Large intestine (tissue), 3 donors: ENCODE measurements at regions not wholly inside any gene's neighbourhood (a gene's known extent, or its start where the extent isn't known, plus 50 kb on each side); places are given as distances from the start of the nearest gene placed in this dataset.

Experiments
- DNase-seq, 2 donors: peaks; one replicate each; pipeline versions ENCODE4 v3.0.0 to v3.0.0-alpha.2; 2013
- H3K27ac ChIP-seq: one replicate; pipeline ENCODE4 v1.5.1; 2013; ENCODE audit warnings: low read length
- H3K27me3 ChIP-seq: 2 replicates; pipeline ENCODE4 v1.6.1; 2013; ENCODE audit warnings: low read length; ENCODE audit not compliant: control insufficient read depth, insufficient read depth
- H3K36me3 ChIP-seq: 2 replicates; pipeline ENCODE4 v1.6.1; 2013; ENCODE audit warnings: low read length; ENCODE audit not compliant: control insufficient read depth, insufficient read depth
- H3K4me1 ChIP-seq: one replicate; pipeline ENCODE4 v1.6.1; 2013; ENCODE audit warnings: low read length; ENCODE audit not compliant: control insufficient read depth, insufficient read depth
- H3K4me3 ChIP-seq: one replicate; pipeline ENCODE4 v1.5.1; 2013; ENCODE audit warnings: low read length
- H3K9me3 ChIP-seq: one replicate; pipeline ENCODE4 v1.6.1; 2013; ENCODE audit warnings: mild to moderate bottlenecking, low read depth, low read length, moderate library complexity; ENCODE audit not compliant: control insufficient read depth
- WGBS: methylation state at CpG from one replicate; pipeline ENCODE4 v1.1.5; 2013; ENCODE audit warnings: low lambda C conversion rate; ENCODE audit not compliant: insufficient coverage; 5-methylcytosine and 5-hydroxymethylcytosine counted together

GRCh38 chr7:45384499-45384898 is 189.7 kb upstream of the ADCY1 start:
- Histone ChIP-seq H3K4me3 (no peak overlapping the region), H3K9me3 (no peaks in the 10 kb centered on the region), H3K36me3 (no peaks in the 10 kb centered on the region), H3K4me1 (no peaks in the 10 kb centered on the region), H3K27ac (no peak overlapping the region), H3K27me3 (no peaks in the 10 kb centered on the region)
- DNase-seq, result no peak
- WGBS, result 100% methylated on average over 2 of the region's 4 CpGs

GRCh38 chr7:45387837-45388236 is 186.3 kb upstream of the ADCY1 start:
- no CpG with 5 or more reads among the region's 4 CpGs for WGBS

GRCh38 chr7:45389073-45389872 is 184.9 kb upstream of the ADCY1 start:
- no CpG with 5 or more reads among the region's 7 CpGs for WGBS

More at GRCh38 chr7:45387837-45388236, 186.3 kb upstream of the ADCY1 start:
- Histone ChIP-seq H3K9me3 (peaks cover 9% of the 10 kb centered on the region), H3K27ac (no peak overlapping the region), H3K36me3 (no peaks in the 10 kb centered on the region), H3K4me1 (no peaks in the 10 kb centered on the region), H3K27me3 (no peaks in the 10 kb centered on the region), H3K4me3 (no peak overlapping the region)
- no peak for DNase-seq

GRCh38 chr7:45390180-45390579 is 184.0 kb upstream of the ADCY1 start:
- H3K27ac ChIP-seq, result no peak overlapping the region
- H3K4me1 ChIP-seq, result no peaks in the 10 kb centered on the region
- no peaks in the 10 kb centered on the region for H3K36me3 ChIP-seq
- WGBS, result no CpG with 5 or more reads among the region's 4 CpGs
- no peaks in the 10 kb centered on the region for H3K27me3 ChIP-seq
- H3K9me3 ChIP-seq, result peaks cover 9% of the 10 kb centered on the region
- DNase-seq, result no peak
- no peak overlapping the region for H3K4me3 ChIP-seq

More at GRCh38 chr7:45389073-45389872, 184.9 kb upstream of the ADCY1 start:
- Histone ChIP-seq H3K27ac (no peak overlapping the region), H3K27me3 (no peaks in the 10 kb centered on the region), H3K36me3 (no peaks in the 10 kb centered on the region), H3K9me3 (peaks cover 9% of the 10 kb centered on the region), H3K4me3 (no peak overlapping the region), H3K4me1 (no peaks in the 10 kb centered on the region)
- DNase-seq, result no peak

- no peak overlapping the region for H3K27ac ChIP-seq
- WGBS, result 85% methylated on average over 4 of the region's 5 CpGs
- no peaks in the 10 kb centered on the region for H3K4me1 ChIP-seq
- no peak for DNase-seq
- no peaks in the 10 kb centered on the region for H3K36me3 ChIP-seq
- no peaks in the 10 kb centered on the region for H3K27me3 ChIP-seq
- H3K4me3 ChIP-seq, result no peak overlapping the region
- H3K9me3 ChIP-seq, result peaks cover 9% of the 10 kb centered on the region
Observed at GRCh38 chr7:45390731-45391130, 183.4 kb upstream of the ADCY1 start.

- H3K36me3 ChIP-seq, result no peaks in the 10 kb centered on the region
- DNase-seq, result no peak
- no peaks in the 10 kb centered on the region for H3K27me3 ChIP-seq
- peaks cover 9% of the 10 kb centered on the region for H3K9me3 ChIP-seq
- no peak overlapping the region for H3K27ac ChIP-seq
- H3K4me3 ChIP-seq, result no peak overlapping the region
- 67% methylated on average over 3 of the region's 38 CpGs for WGBS
- H3K4me1 ChIP-seq, result no peaks in the 10 kb centered on the region
Observed at GRCh38 chr7:45391618-45392451, 182.3 kb upstream of the ADCY1 start.

- Histone ChIP-seq H3K4me3 (no peak overlapping the region), H3K27me3 (no peaks in the 10 kb centered on the region), H3K4me1 (no peaks in the 10 kb centered on the region), H3K9me3 (peaks cover 12% of the 10 kb centered on the region), H3K36me3 (no peaks in the 10 kb centered on the region), H3K27ac (no peak overlapping the region)
- no CpG with 5 or more reads among the region's 4 CpGs for WGBS
- no peak for DNase-seq
Observed at GRCh38 chr7:45394117-45394708, 180.0 kb upstream of the ADCY1 start.

- H3K4me3 ChIP-seq, result no peak overlapping the region
- no peak for DNase-seq
- peaks cover 7% of the 10 kb centered on the region for H3K9me3 ChIP-seq
Observed at GRCh38 chr7:45399069-45399468, 175.1 kb upstream of the ADCY1 start.

GRCh38 chr7:45400680-45401079 is 173.5 kb upstream of the ADCY1 start:
- H3K36me3 ChIP-seq, result no peaks in the 10 kb centered on the region
- H3K4me1 ChIP-seq, result no peaks in the 10 kb centered on the region
- no peak overlapping the region for H3K27ac ChIP-seq
- no peak overlapping the region for H3K4me3 ChIP-seq
- H3K9me3 ChIP-seq, result peaks cover 7% of the 10 kb centered on the region
- H3K27me3 ChIP-seq, result no peaks in the 10 kb centered on the region
- no peak for DNase-seq
- no CpG with 5 or more reads among the region's 7 CpGs for WGBS

More at GRCh38 chr7:45399069-45399468, 175.1 kb upstream of the ADCY1 start:
- Histone ChIP-seq H3K36me3 (no peaks in the 10 kb centered on the region), H3K27me3 (no peaks in the 10 kb centered on the region), H3K4me1 (no peaks in the 10 kb centered on the region), H3K27ac (no peak overlapping the region)
- no CpG with 5 or more reads among the region's 15 CpGs for WGBS

- Histone ChIP-seq H3K9me3 (peaks cover 7% of the 10 kb centered on the region), H3K4me1 (no peaks in the 10 kb centered on the region), H3K4me3 (no peak overlapping the region), H3K36me3 (no peaks in the 10 kb centered on the region), H3K27me3 (no peaks in the 10 kb centered on the region), H3K27ac (no peak overlapping the region)
- DNase-seq, result no peak
- no CpG with 5 or more reads among the region's 2 CpGs for WGBS
Observed at GRCh38 chr7:45401155-45401554, 173.0 kb upstream of the ADCY1 start.
